ENCODE measurements at regions not wholly inside any gene's neighbourhood (a gene's known extent, or its start where the extent isn't known, plus 50 kb on each side); places are given as distances from the start of the nearest gene placed in this dataset.

DNA sequence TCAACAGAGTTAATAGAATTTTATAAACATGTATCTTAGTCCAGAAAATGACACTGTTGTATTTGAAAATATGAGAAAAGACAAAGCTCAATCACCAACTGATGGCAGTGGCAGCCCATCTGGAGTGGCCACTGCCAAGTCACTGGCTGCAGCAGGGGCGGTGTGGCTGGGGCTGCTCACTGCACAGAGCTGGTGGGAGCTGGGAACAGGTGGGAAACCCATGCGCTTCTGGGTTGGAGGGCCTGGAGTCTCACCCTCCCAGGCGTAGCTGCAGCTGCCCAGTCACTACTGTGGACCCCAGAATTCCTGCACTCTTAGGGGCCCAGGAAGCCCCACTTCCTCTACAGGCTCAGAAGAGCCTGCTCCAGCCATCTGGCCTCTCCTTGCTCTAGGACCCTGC is 251.8 kb upstream of the NDST4 start:
- TF ChIP-seq, protein P1, sequence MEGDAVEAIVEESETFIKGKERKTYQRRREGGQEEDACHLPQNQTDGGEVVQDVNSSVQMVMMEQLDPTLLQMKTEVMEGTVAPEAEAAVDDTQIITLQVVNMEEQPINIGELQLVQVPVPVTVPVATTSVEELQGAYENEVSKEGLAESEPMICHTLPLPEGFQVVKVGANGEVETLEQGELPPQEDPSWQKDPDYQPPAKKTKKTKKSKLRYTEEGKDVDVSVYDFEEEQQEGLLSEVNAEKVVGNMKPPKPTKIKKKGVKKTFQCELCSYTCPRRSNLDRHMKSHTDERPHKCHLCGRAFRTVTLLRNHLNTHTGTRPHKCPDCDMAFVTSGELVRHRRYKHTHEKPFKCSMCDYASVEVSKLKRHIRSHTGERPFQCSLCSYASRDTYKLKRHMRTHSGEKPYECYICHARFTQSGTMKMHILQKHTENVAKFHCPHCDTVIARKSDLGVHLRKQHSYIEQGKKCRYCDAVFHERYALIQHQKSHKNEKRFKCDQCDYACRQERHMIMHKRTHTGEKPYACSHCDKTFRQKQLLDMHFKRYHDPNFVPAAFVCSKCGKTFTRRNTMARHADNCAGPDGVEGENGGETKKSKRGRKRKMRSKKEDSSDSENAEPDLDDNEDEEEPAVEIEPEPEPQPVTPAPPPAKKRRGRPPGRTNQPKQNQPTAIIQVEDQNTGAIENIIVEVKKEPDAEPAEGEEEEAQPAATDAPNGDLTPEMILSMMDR (IDR thresholded peaks at IDR 0.05): no peak
- TF ChIP-seq POLR2A (IDR thresholded peaks at IDR 0.05): no peak
- no peak for TF ChIP-seq EP300 (IDR thresholded peaks at IDR 0.05)
